HepG2 (cell line): ENCODE measurements at regions not wholly inside any gene's neighbourhood (a gene's known extent, or its start where the extent isn't known, plus 50 kb on each side); places are given as distances from the start of the nearest gene placed in this dataset.

Source experiments
- ATAC-seq: fragments of 200-7000 bp; cut with Tn5 transposase; 3 replicates; pipeline ENCODE4 v1.9.1; 2020; ENCODE audit warnings: mild to moderate bottlenecking, moderate library complexity
- BruUV-seq: library from RNA; stranded (reverse); fragments of 400-500 nt; replicated peaks from 2 replicates; lab custom pipeline; 2021; lab: Mats Ljungman, UMichigan
- CTCF ChIA-PET: fragments of 300-600 bp; formaldehyde crosslinking; extraction: SDS; loops from one replicate; lab custom pipeline; 2021; ENCODE audit warnings: low total read pairs, inconsistent platforms, low intra/inter-chr PET ratio; lab: Yijun Ruan, JAX
- POLR2A ChIA-PET: fragments of 350-600 bp; sonication (Branson Sonifier 250); formaldehyde crosslinking; loops from one replicate; lab custom pipeline; 2020; ENCODE audit warnings: antibody characterized with exemption, inconsistent platforms; lab: Yijun Ruan, JAX
- DNase-seq: peaks from one replicate; pipeline ENCODE4 v3.0.0-alpha.2; 2015; ENCODE audit warnings: low spot score
- FAIRE-seq: peaks from 3 replicates; lab custom pipeline; 2011; peaks lifted over from hg19 to GRCh38; lab: Jason Lieb, UNC
- H2AFZ ChIP-seq: one replicate; pipeline ENCODE4 v1.6.1; 2011; ENCODE audit warnings: low read length, inconsistent platforms
- H3K27ac ChIP-seq: fragments of 300-600 bp; 3 replicates; pipeline ENCODE4 v1.8.0; 2011; ENCODE audit warnings: mixed run types, mild to moderate bottlenecking, mixed read lengths, low read length, inconsistent platforms; ENCODE audit not compliant: insufficient read depth; ENCODE audit errors: extremely low read length
- H3K27me3 ChIP-seq, 2 experiments: fragments of 200-600 bp in 1 of 2; 2 replicates in 1 of 2; 3 replicates in 1 of 2; pipeline versions ENCODE4 v1.6.0 to v1.8.0; 2011; ENCODE audit warnings: low read length in 2 of 2, mild to moderate bottlenecking in 2 of 2, moderate library complexity in 2 of 2, inconsistent platforms in 1 of 2; ENCODE audit not compliant: insufficient read depth in 2 of 2, control insufficient read depth in 1 of 2
- H3K36me3 ChIP-seq, 2 experiments: fragments of 200-600 bp in 1 of 2; replicated peaks in 1 of 2; 2 replicates in 1 of 2; 3 replicates in 1 of 2; pipeline versions ENCODE4 v1.5.1 to v1.8.0; 2011; ENCODE audit warnings: low read length in 2 of 2, inconsistent platforms in 1 of 2; ENCODE audit not compliant: insufficient read depth in 2 of 2, control insufficient read depth in 1 of 2
- H3K4me1 ChIP-seq: 2 replicates; pipeline ENCODE4 v1.5.1; 2012; ENCODE audit warnings: low read length, inconsistent platforms; ENCODE audit not compliant: insufficient read depth
- H3K4me2 ChIP-seq: 2 replicates; pipeline ENCODE4 v1.6.0; 2011; ENCODE audit warnings: low read depth, low read length, inconsistent platforms
- H3K4me3 ChIP-seq, 3 experiments: fragments of 200-600 bp in 1 of 3; sonication (generic), shearing (Covaris generic) in 1 of 3; replicated peaks in 1 of 3; 2 replicates each; pipeline ENCODE4 v1.5.1; 2011 to 2016; ENCODE audit warnings: low read length in 3 of 3, inconsistent platforms in 2 of 3, low read depth in 2 of 3, mild to moderate bottlenecking in 2 of 3, control low read depth in 1 of 3, mixed read lengths in 1 of 3; ENCODE audit not compliant: insufficient read depth in 1 of 3
- H3K79me2 ChIP-seq: one replicate; pipeline ENCODE4 v1.6.1; 2011; ENCODE audit warnings: low read length, inconsistent platforms; ENCODE audit not compliant: insufficient read depth
- H3K9ac ChIP-seq: 2 replicates; pipeline ENCODE4 v1.6.0; 2011; ENCODE audit warnings: mild to moderate bottlenecking, low read depth, low read length, inconsistent platforms; ENCODE audit not compliant: insufficient read depth
- H3K9me3 ChIP-seq: 2 replicates; pipeline ENCODE4 v1.5.1; 2012; ENCODE audit warnings: mild to moderate bottlenecking, low read length
- H4K20me1 ChIP-seq: 2 replicates; pipeline ENCODE4 v1.6.0; 2011; ENCODE audit warnings: inconsistent platforms, mild to moderate bottlenecking, low read length, moderate library complexity; ENCODE audit not compliant: insufficient read depth
- JUN ChIP-seq: sonication (generic); formaldehyde crosslinking; IDR thresholded peaks from 2 replicates; pipeline ENCODE4 v1.4.0; 2020; ENCODE audit warnings: mild to moderate bottlenecking, missing genetic modification reagents
- KAT8 ChIP-seq: IDR thresholded peaks from 2 replicates; pipeline ENCODE4 v1.6.1; 2016; ENCODE audit warnings: missing genetic modification reagents, missing compliant biosample characterization
- MTF2 ChIP-seq: sonication (generic); formaldehyde crosslinking; IDR thresholded peaks from 2 replicates; pipeline ENCODE4 v1.5.0; 2020; ENCODE audit warnings: missing genetic modification reagents, borderline replicate concordance
- SAFB2 ChIP-seq: sonication (generic); formaldehyde crosslinking; IDR thresholded peaks from 2 replicates; pipeline ENCODE4 v1.5.1; 2020; ENCODE audit warnings: missing genetic modification reagents, low read depth, mild to moderate bottlenecking, borderline replicate concordance
- SMYD3 ChIP-seq: sonication (generic); formaldehyde crosslinking; IDR thresholded peaks from 2 replicates; pipeline ENCODE4 v1.8.1; 2023; ENCODE audit warnings: mild to moderate bottlenecking, missing genetic modification reagents
- TERF1 ChIP-seq: sonication (generic); formaldehyde crosslinking; IDR thresholded peaks from 2 replicates; pipeline ENCODE4 v1.8.0; 2022; ENCODE audit warnings: mild to moderate bottlenecking, missing genetic modification reagents, moderate library complexity
- ZNF251 ChIP-seq: sonication (generic); formaldehyde crosslinking; IDR thresholded peaks from 2 replicates; pipeline ENCODE4 v1.9.0; 2021; ENCODE audit warnings: mild to moderate bottlenecking, missing genetic modification reagents
- ZNF431 ChIP-seq: sonication (generic); formaldehyde crosslinking; IDR thresholded peaks from 2 replicates; pipeline ENCODE4 v1.9.0; 2022; ENCODE audit warnings: missing genetic modification reagents, low read depth, mild to moderate bottlenecking, borderline replicate concordance
- ZNF609 ChIP-seq: sonication (generic); formaldehyde crosslinking; IDR thresholded peaks from 2 replicates; pipeline ENCODE4 v1.4.0; 2020; ENCODE audit warnings: mild to moderate bottlenecking, missing genetic modification reagents, borderline replicate concordance
- WGBS: methylation state at CpG from one replicate; pipeline ENCODE4 v1.1.6; 2017; ENCODE audit warnings: low lambda C conversion rate; 5-methylcytosine and 5-hydroxymethylcytosine counted together
- in situ Hi-C: cut with HindIII; loops from 2 replicates; pipeline ENCODE4 v1.10.0; 2017; ENCODE audit warnings: low pct_unique_long_range_greater_than_20kb; ENCODE audit not compliant: extremely low pct_ligation_motif_present
- intact Hi-C: fragments of 100-400 bp; cut with micrococcal nuclease; formaldehyde crosslinking; loops from one replicate; pipeline ENCODE4 v1.10.0; 2022; ENCODE audit not compliant: unreplicated experiment

GRCh38 chr5:61728287-61728686, 396.2 kb downstream of the ZSWIM6 start (continued):
- TF ChIP-seq KAT8 (CRISPR knock-in tag): no peak
- TF ChIP-seq JUN: no peak
- TF ChIP-seq TERF1 (CRISPR knock-in tag): no peak

- no peak for ATAC-seq
- ChIA-PET CTCF (no interaction called here), POLR2A (no interaction called here)
- Histone ChIP-seq H3K36me3 (no peaks in the 10 kb centered on the region), H3K9ac (no peak overlapping the region), H3K4me2 (no peak overlapping the region), H3K79me2 (no peaks in the 10 kb centered on the region), H3K27ac (no peak overlapping the region), H2AFZ (no peak overlapping the region), H3K4me3 (no peak overlapping the region), H3K9me3 (no peaks in the 10 kb centered on the region), H3K4me1 (no peaks in the 10 kb centered on the region), H4K20me1 (no peaks in the 10 kb centered on the region), H3K27me3 (peaks cover 0 to 3% of the 10 kb centered on the region in 2 experiments; a peak in 1 of 5 replicates)
- no TSS peak for BruUV-seq
- FAIRE-seq: no peak
- 5% methylated on average over 3 of the region's 3 CpGs for WGBS
- intact Hi-C loops: no loop called here
- in situ Hi-C loops: no loop called here
- DNase-seq: no peak
- TF ChIP-seq SAFB2 (CRISPR knock-in tag): no peak
Observed at GRCh38 chr5:61730866-61731265, 398.8 kb downstream of the ZSWIM6 start.

GRCh38 chr5:61731267-61731945, 399.3 kb downstream of the ZSWIM6 start:
- Histone ChIP-seq H3K4me1 (no peaks in the 10 kb centered on the region), H3K4me2 (no peak overlapping the region), H2AFZ (no peak overlapping the region), H3K9me3 (no peaks in the 10 kb centered on the region), H4K20me1 (no peaks in the 10 kb centered on the region), H3K9ac (no peak overlapping the region), H3K4me3 (no peak overlapping the region), H3K27ac (no peak overlapping the region), H3K79me2 (no peaks in the 10 kb centered on the region), H3K36me3 (no peaks in the 10 kb centered on the region), H3K27me3 (peaks cover 0 to 3% of the 10 kb centered on the region in 2 experiments; a peak in 1 of 5 replicates)
- DNase-seq (no peak), FAIRE-seq (no peak), ATAC-seq (no peak)
- ChIA-PET POLR2A (no interaction called here), CTCF (no interaction called here)
- in situ Hi-C loops (no loop called here), intact Hi-C loops (no loop called here)
- WGBS: 19% methylated on average over 6 of the region's 6 CpGs
- BruUV-seq: no TSS peak
- no peak for TF ChIP-seq ZNF251 (CRISPR knock-in tag)
- TF ChIP-seq MTF2 (CRISPR knock-in tag): no peak
- no peak for TF ChIP-seq ZNF609 (CRISPR knock-in tag)
- no peak for TF ChIP-seq ZNF431 (CRISPR knock-in tag)
- no peak for TF ChIP-seq SMYD3 (CRISPR knock-in tag)
